ENCODE measurements at regions not wholly inside any gene's neighbourhood (a gene's known extent, or its start where the extent isn't known, plus 50 kb on each side); places are given as distances from the start of the nearest gene placed in this dataset.

DNA sequence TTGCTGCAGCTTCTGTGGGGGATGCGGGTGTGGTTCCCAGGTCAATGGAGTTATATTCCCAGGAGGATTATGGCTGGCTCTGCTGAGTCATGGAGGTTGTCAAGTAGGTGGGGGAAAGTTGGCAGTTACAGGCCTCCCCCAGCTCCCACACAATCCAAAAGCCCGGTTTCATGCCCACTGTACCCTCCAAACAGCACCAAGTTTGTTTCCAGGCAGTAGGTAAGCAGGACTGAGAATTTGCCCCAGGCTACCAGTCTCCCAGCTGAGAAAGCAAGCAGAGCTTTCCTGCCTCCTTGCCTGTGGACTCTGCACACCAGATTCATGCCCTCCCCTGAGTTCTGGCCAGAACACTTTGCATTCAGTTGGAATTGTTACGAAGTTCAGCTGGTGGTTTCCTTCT, 578.2 kb downstream of the MEI4 start:
- POLR2A ChIA-PET: no interaction called here
- no peak overlapping the region for H3K27ac ChIP-seq (ENCODE audit: low read depth in 1 of 2, low read length in 2 of 2)
- CTCF ChIA-PET: no interaction called here
- H3K4me1 Mint-ChIP-seq (ENCODE audit: low read depth): no peaks in the 10 kb centered on the region
- H3K4me3 ChIP-seq (ENCODE audit: low read length): no peak overlapping the region
- ATAC-seq (ENCODE audit: poor library complexity) (no peak), DNase-seq (no peak)
- no peaks in the 10 kb centered on the region for H3K36me3 ChIP-seq (ENCODE audit: insufficient read depth, low read length)
- peaks cover 9% of the 10 kb centered on the region for H3K9me3 Mint-ChIP-seq
- H3K9me3 ChIP-seq (ENCODE audit: control insufficient read depth in 1 of 2, insufficient read depth in 1 of 2, low read length in 2 of 2): no peaks in the 10 kb centered on the region
- H3K27ac Mint-ChIP-seq: no peak overlapping the region
- intact Hi-C loops (cut with DNase I, micrococcal nuclease): no loop called here
- H3K27me3 Mint-ChIP-seq: no peaks in the 10 kb centered on the region
- H3K27me3 ChIP-seq (ENCODE audit: control insufficient read depth in 1 of 2, insufficient read depth in 2 of 2, low read length in 2 of 2): no peaks in the 10 kb centered on the region
- H3K4me1 ChIP-seq (ENCODE audit: insufficient read depth, low read length): no peaks in the 10 kb centered on the region
- TF ChIP-seq, protein P1, sequence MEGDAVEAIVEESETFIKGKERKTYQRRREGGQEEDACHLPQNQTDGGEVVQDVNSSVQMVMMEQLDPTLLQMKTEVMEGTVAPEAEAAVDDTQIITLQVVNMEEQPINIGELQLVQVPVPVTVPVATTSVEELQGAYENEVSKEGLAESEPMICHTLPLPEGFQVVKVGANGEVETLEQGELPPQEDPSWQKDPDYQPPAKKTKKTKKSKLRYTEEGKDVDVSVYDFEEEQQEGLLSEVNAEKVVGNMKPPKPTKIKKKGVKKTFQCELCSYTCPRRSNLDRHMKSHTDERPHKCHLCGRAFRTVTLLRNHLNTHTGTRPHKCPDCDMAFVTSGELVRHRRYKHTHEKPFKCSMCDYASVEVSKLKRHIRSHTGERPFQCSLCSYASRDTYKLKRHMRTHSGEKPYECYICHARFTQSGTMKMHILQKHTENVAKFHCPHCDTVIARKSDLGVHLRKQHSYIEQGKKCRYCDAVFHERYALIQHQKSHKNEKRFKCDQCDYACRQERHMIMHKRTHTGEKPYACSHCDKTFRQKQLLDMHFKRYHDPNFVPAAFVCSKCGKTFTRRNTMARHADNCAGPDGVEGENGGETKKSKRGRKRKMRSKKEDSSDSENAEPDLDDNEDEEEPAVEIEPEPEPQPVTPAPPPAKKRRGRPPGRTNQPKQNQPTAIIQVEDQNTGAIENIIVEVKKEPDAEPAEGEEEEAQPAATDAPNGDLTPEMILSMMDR (IDR thresholded peaks at IDR 0.05): no peak
- H3K4me3 Mint-ChIP-seq: no peak overlapping the region
- H3K36me3 Mint-ChIP-seq (ENCODE audit: low read depth): no peaks in the 10 kb centered on the region

DNA sequence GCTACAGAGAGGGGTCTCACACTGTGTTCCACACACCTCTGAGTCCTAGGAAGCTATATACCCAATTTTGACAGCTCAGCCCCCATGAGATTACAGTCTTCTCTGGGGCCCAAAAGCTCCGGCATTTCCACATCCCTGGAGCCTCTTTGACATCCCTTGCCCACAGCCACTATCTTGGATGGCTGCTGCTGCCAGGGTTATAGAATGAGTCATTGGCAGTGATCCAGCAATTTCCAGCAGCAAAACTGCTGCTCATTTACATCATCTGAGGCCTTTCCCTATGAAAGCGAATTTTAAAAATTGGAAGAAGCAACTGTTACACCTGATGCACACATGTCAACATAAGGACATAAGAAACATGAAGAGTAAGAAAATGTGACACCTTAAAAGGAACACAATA, 590.7 kb downstream of the MEI4 start:
- peaks cover 16% of the 10 kb centered on the region for H3K9me3 Mint-ChIP-seq
- TF ChIP-seq, protein P1 (IDR thresholded peaks at IDR 0.05): no peak
- H3K4me3 ChIP-seq (ENCODE audit: low read length): no peak overlapping the region
- H3K4me3 Mint-ChIP-seq: no peak overlapping the region
- no peaks in the 10 kb centered on the region for H3K27me3 Mint-ChIP-seq
- ChIA-PET CTCF (no interaction called here), POLR2A (no interaction called here)
- H3K27ac ChIP-seq (ENCODE audit: low read depth in 1 of 2, low read length in 2 of 2): no peak overlapping the region
- no peak overlapping the region for H3K27ac Mint-ChIP-seq
- H3K4me1 ChIP-seq (ENCODE audit: insufficient read depth, low read length): no peaks in the 10 kb centered on the region
- peaks cover 0 to 8% of the 10 kb centered on the region in 2 experiments for H3K9me3 ChIP-seq (ENCODE audit: control insufficient read depth in 1 of 2, insufficient read depth in 1 of 2, low read length in 2 of 2)
- intact Hi-C loops (cut with DNase I, micrococcal nuclease): no loop called here
- no peaks in the 10 kb centered on the region for H3K27me3 ChIP-seq (ENCODE audit: control insufficient read depth in 1 of 2, insufficient read depth in 2 of 2, low read length in 2 of 2)
- H3K4me1 Mint-ChIP-seq (ENCODE audit: low read depth): no peaks in the 10 kb centered on the region
- H3K36me3 Mint-ChIP-seq (ENCODE audit: low read depth): no peaks in the 10 kb centered on the region
- ATAC-seq (ENCODE audit: poor library complexity): no peak
- DNase-seq: no peak
- no peaks in the 10 kb centered on the region for H3K36me3 ChIP-seq (ENCODE audit: insufficient read depth, low read length)

DNA sequence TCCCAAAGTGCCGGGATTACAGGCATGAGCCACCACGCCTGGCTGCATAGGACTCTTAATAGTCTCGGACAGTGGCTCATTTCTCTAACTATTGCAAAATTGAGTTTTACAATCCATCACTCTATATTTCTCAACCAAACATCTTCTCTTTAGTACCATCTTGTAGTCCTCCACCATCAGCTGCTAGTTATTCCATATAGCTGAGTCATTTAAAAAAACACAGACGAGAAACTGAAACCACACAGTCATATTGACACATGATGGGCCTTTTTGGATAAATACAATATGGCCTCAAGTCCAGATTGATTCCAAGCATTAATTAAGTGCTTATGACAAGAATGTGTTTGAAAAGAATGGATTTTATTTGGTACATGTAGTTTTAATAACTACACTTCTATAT, 599.1 kb downstream of the MEI4 start:
- H3K9me3 Mint-ChIP-seq: peaks cover 8% of the 10 kb centered on the region
- H3K36me3 Mint-ChIP-seq (ENCODE audit: low read depth): no peaks in the 10 kb centered on the region
- Histone ChIP-seq H3K4me1 (ENCODE audit: insufficient read depth, low read length) (no peaks in the 10 kb centered on the region), H3K9me3 (ENCODE audit: control insufficient read depth in 1 of 2, insufficient read depth in 1 of 2, low read length in 2 of 2) (peaks cover 0 to 3% of the 10 kb centered on the region in 2 experiments), H3K4me3 (ENCODE audit: low read length) (no peak overlapping the region), H3K36me3 (ENCODE audit: insufficient read depth, low read length) (no peaks in the 10 kb centered on the region), H3K27me3 (ENCODE audit: control insufficient read depth in 1 of 2, insufficient read depth in 2 of 2, low read length in 2 of 2) (no peaks in the 10 kb centered on the region), H3K27ac (ENCODE audit: low read depth in 1 of 2, low read length in 2 of 2) (no peak overlapping the region)
- TF ChIP-seq, protein P1 (IDR thresholded peaks at IDR 0.05): no peak
- no peak overlapping the region for H3K27ac Mint-ChIP-seq
- ATAC-seq (ENCODE audit: poor library complexity): no peak
- ChIA-PET POLR2A (no interaction called here), CTCF (no interaction called here)
- no peaks in the 10 kb centered on the region for H3K4me1 Mint-ChIP-seq (ENCODE audit: low read depth)
- H3K4me3 Mint-ChIP-seq: no peak overlapping the region
- no peak for DNase-seq
- intact Hi-C loops (cut with DNase I, micrococcal nuclease): no loop called here
- H3K27me3 Mint-ChIP-seq: no peaks in the 10 kb centered on the region

Data from CD4-positive, alpha-beta T cell (primary cell).